ENCODE measurements at regions not wholly inside any gene's neighbourhood (a gene's known extent, or its start where the extent isn't known, plus 50 kb on each side); places are given as distances from the start of the nearest gene placed in this dataset.
"Not testable (repeated sequence)": the region's sequence is repeated elsewhere in the genome, so short reads cannot be mapped to it uniquely, and the experiment has no call there.

DNA sequence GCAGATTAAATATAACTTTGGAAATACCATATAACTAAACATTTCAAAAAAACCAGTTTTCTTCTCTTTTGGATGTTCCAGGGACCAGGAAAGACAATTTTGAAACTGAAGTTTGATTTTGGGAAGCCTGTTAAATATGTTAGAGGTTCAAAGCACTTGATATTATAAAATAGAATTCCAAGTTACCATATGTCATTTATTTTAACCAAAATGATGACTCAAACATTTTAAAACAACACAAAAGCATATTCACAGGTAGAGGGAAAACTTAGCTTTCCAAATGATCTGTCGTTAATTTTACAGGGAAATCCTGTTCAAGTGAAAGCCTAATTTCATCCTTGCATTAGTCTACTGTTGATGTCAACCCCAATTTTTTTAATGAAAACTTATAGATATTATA lies 575.3 kb upstream of the TPTE start:
- H3K27me3 Mint-ChIP-seq, H3K4me1 Mint-ChIP-seq, POLR2A ChIA-PET, ATAC-seq, DNase-seq, H3K27ac Mint-ChIP-seq, H3K4me3 Mint-ChIP-seq: not testable (repeated sequence)
- peaks cover 0 to 25% (median 0%) of the 10 kb centered on the region in 3 donors for H3K36me3 Mint-ChIP-seq
- H3K9me3 Mint-ChIP-seq, result peaks cover 17 to 79% (median 46%) of the 10 kb centered on the region in 9 donors

DNA sequence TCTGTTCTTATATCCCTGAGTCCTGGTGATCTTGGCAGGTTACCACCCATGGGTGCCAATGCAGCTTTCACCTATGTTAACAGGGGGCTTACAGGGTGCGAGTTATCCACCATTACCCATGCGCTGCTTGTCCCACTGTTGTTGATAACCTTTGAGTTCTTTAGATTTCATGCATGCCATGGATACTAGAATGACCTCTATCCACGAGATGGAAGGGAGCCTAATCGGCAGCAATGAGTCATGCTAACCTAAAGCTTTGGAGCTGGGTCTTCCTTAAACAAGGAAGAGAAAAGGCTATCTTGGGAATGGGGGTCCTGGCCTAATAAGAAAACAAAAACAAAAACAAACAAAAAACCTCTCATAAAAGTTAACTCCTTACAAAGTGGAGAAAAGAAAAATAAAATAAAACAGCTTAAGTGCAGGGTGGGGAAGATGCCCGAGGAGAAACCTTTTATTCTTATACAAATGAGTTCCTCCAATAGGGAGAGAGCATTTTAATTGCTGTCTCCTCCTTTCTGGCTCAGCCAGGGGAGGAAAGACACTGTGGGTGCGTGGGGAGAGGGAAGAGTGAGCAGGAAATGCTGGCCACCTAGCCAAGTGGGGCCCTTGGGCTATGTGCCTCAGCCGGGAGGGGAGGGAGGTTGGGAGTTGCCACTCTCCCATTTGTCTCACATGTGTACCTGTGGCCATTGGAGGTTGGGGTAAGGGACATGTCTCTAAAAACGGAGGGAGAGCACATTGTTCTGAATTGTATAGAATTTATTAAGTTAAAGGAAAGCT lies 571.7 kb upstream of the TPTE start:
- POLR2A ChIA-PET, H3K27me3 Mint-ChIP-seq, H3K27ac Mint-ChIP-seq, H3K4me3 Mint-ChIP-seq, H3K4me1 Mint-ChIP-seq, ATAC-seq: not testable (repeated sequence)
- peaks cover 16 to 73% (median 39%) of the 10 kb centered on the region in 9 donors for H3K9me3 Mint-ChIP-seq
- peak in 1 of 10 donors; percentile 62 for DNase-seq
- H3K36me3 Mint-ChIP-seq, result peaks cover 0 to 11% (median 0%) of the 10 kb centered on the region in 3 donors

DNA sequence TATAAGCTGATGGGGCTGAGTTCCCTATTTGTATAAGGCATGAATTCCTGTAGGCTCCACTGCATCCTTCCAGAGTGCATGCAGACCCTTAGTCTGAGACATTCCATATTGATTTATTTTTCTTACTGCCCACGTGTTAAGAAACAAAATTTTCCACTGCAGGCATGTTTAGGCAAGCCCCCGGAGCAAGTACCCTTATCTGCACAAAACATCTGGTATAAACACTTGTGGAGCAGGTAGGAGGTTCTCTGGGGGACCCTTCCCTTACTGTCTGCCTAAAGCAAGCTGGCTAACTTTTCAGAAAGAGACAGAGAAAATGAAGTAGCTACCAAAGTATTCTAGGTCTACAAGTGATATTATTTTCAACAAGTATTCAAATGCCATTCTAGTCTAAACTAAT lies 571.0 kb upstream of the TPTE start:
- H3K27me3 Mint-ChIP-seq, H3K4me3 Mint-ChIP-seq, DNase-seq, H3K27ac Mint-ChIP-seq, H3K4me1 Mint-ChIP-seq, ATAC-seq, POLR2A ChIA-PET: not testable (repeated sequence)
- Mint-ChIP-seq H3K36me3 (peaks cover 0 to 10% (median 0%) of the 10 kb centered on the region in 3 donors), H3K9me3 (peaks cover 15 to 66% (median 36%) of the 10 kb centered on the region in 9 donors)

DNA sequence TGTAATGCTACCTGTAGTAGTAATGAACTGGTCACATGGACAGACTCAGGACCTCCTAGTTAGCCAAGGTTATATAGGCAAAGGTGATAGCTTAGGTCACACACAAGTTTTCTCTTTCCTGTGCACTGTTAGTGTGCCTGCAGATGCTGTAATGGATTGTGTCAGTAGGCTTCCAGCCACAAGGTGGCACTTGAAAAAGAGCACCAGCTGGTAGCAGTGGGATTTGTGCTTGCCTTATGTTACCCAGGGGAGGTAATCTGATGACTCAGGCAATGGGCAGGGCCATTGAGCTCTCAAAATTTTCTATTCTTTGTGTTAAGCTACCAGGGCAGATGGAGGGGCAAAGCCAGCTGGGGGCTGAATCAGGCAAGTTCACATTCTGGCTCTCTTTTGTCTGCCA lies 562.6 kb upstream of the TPTE start:
- POLR2A ChIA-PET, H3K27me3 Mint-ChIP-seq, H3K27ac Mint-ChIP-seq, H3K4me1 Mint-ChIP-seq, H3K4me3 Mint-ChIP-seq, ATAC-seq, DNase-seq, H3K36me3 Mint-ChIP-seq: not testable (repeated sequence)
- peaks cover 3 to 19% (median 10%) of the 10 kb centered on the region in 9 donors for H3K9me3 Mint-ChIP-seq

DNA sequence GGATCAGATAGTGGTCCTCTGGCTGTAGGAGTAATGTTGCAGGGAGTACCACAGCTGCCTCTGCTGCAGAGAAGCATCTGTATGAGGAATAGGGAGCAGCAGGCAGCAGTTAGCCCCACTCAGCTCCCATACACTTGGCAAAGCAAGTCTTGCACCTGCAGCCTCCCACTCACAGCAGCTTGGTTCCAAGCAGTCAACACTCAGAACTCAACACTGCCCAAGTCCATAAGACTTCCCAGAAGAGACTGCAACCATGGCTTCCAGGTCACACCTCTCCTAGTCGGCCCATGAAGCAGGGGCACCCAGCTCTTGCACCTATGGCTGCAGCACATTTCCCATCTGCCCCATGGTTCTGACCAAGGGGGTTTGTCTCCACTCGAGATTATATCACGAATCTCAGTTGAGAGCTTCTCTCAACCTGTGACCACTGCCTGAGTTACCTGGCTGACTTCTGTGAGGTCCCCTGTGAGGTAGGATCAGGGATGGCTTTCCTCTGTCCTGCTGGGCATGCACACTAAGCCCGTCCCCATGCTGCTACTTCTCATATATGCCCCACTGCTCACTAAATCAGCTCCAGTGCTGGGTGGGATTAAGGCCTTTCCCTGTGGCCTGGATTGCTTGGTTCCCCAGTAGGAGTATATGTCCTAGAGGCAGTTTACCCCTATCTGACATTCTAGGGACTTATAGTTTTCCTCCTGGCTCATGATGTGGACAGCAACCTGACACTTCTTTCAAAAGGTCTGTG lies 562.0 kb upstream of the TPTE start:
- peaks cover 5 to 20% (median 11%) of the 10 kb centered on the region in 9 donors for H3K9me3 Mint-ChIP-seq
- H3K27ac Mint-ChIP-seq, POLR2A ChIA-PET, DNase-seq, H3K4me1 Mint-ChIP-seq, H3K4me3 Mint-ChIP-seq, H3K27me3 Mint-ChIP-seq, ATAC-seq, H3K36me3 Mint-ChIP-seq: not testable (repeated sequence)

DNA sequence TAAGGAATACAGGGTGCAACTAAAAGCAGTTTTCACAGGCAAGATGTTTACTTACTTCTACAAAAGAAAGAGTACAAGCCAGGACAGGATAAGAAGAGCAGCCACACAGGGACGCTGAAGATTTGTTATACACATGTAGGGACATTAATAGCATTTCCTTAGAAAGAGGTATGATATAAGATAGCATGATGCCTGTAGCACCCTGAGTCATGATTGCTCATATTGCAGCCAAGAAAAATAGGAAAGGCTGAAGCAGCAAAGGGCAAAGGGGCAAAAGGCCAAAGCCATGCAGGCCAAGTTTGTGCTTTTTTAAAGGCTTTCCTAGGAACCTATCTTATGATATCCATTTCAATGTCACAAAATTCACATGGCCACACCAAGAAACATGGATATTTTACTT lies 552.0 kb upstream of the TPTE start:
- ATAC-seq, DNase-seq, POLR2A ChIA-PET, H3K27me3 Mint-ChIP-seq, H3K4me3 Mint-ChIP-seq, H3K36me3 Mint-ChIP-seq, H3K27ac Mint-ChIP-seq, H3K4me1 Mint-ChIP-seq: not testable (repeated sequence)
- H3K9me3 Mint-ChIP-seq, result peaks cover 13 to 36% (median 20%) of the 10 kb centered on the region in 9 donors

DNA sequence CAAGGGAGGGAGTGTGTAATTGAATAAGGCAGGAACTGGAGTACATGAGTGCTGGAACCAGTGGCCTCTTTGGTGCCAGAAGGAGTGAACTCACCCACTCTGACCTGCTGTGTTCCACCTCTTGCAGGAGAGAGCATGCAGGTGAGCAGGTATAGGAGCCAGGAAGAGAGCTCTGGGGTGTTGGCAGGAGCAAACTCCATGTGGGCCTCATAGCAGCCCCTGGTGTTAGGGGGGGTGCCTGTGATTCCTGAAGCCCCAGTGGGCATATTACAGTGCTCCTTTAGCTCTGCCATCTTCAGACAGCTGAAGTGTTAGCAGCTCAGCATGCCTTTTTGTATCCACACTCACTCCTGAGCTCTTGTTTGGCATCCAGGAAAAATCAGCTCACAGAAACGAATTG lies 549.4 kb upstream of the TPTE start:
- H3K4me3 Mint-ChIP-seq, POLR2A ChIA-PET: not testable (repeated sequence)
- H3K9me3 Mint-ChIP-seq, result peaks cover 0 to 28% (median 12%) of the 10 kb centered on the region in 9 donors

DNA sequence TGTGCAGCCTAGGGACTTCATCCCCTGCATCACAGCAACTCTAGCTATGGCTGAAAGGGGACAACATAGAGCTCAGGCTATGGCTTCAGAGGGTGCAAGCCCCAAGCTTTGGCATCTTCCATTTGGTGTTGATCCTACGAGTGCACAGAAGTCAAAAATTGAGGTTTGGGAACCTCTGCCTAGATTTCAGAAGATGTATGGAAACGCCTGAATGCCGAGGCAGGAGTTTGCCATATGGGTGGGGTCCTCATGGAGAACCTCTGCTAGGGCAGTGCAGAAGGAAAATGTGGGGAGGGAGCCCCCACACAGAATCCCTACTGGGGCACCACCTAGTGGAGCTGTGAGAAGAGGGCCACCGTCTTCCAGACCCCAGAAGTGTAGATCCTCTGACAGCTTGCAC lies 543.0 kb upstream of the TPTE start:
- DNase-seq, result not testable (repeated sequence)

More for the DNA sequence above, 549.4 kb upstream of the TPTE start:
- not testable (repeated sequence) for ATAC-seq, H3K36me3 Mint-ChIP-seq, H3K27ac Mint-ChIP-seq, DNase-seq, H3K27me3 Mint-ChIP-seq, H3K4me1 Mint-ChIP-seq

DNA sequence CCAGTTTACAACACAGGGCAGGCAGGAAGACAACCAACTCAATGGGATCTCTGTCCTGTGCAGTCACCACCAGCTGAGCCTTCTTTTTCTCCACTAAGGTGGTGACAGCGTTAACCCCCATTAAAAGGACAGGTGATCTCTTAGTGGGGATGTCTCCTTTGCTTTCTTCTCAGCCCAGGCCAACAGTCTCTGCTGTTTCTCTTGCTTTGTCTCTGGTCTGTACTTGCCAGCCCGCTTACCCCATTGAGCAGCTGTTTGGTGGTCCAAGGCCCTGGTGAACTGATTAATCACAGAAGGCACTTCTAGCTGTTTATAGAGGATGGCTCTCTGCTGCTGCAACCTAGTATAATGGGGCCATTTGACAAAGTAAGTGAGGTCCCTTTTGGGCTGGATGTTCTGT lies 523.9 kb upstream of the TPTE start:
- not testable (repeated sequence) for H3K36me3 Mint-ChIP-seq, H3K27ac Mint-ChIP-seq, DNase-seq, H3K4me3 Mint-ChIP-seq, H3K27me3 Mint-ChIP-seq, H3K4me1 Mint-ChIP-seq, ATAC-seq
- POLR2A ChIA-PET, result interaction anchor here (0.6 kb wide), 1 partner anchor 486 kb away, joined by 5 read pairs; no protein-coding TSS in a partner anchor
- H3K9me3 Mint-ChIP-seq, result peaks cover 0 to 28% (median 16%) of the 10 kb centered on the region in 9 donors

More for the DNA sequence above, 543.0 kb upstream of the TPTE start:
- POLR2A ChIA-PET, H3K4me3 Mint-ChIP-seq, H3K4me1 Mint-ChIP-seq, H3K27me3 Mint-ChIP-seq, ATAC-seq, H3K27ac Mint-ChIP-seq, H3K36me3 Mint-ChIP-seq: not testable (repeated sequence)
- peaks cover 7 to 61% (median 27%) of the 10 kb centered on the region in 9 donors for H3K9me3 Mint-ChIP-seq

DNA sequence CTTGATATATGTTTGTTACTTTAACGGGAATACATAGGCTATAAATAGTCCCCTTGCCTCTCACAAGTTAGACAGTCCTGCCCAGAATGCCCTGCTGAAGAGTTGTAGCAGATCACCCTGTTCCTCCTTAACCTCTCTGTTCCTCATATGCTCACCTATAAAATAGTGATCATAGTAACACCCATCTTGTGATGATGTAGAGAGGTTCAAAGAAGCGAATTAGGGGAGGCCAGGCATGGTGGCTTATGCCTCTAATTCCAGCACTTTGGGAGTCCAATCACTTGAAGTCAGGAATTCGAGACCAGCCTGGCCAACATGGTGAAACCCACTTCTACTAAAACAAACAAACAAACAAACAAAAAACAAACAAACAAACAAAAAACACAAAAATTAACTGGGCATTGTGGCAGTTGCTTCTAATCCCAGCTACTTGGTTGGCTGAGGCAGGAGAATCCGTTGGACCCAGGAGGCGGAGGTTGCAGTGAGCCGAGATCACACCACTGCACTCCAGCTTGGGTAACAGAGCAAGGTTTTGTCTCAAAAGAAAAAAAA lies 518.5 kb upstream of the TPTE start:
- DNase-seq, H3K4me1 Mint-ChIP-seq, H3K4me3 Mint-ChIP-seq, ATAC-seq, H3K27ac Mint-ChIP-seq, H3K36me3 Mint-ChIP-seq, H3K27me3 Mint-ChIP-seq, POLR2A ChIA-PET: not testable (repeated sequence)
- H3K9me3 Mint-ChIP-seq, result peaks cover 0 to 47% (median 28%) of the 10 kb centered on the region in 9 donors

DNA sequence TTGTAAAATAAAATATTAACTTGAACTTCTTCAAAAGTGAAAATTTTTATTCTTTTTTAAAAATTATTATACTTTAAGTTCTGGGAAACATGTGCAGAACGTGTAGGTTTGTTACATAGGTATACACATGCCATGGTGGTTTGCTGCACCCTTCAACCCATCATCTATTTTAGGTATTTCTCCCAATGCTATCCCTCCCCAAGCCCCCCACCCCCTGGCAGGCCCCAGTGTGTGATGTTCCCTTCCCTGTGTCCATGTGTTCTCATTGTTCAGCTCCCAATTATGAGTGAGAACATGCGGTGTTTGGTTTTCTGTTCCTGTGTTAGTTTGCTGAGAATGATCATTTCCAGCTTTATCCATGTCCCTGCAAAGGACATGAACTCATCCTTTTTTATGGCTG lies 515.6 kb upstream of the TPTE start:
- H3K27me3 Mint-ChIP-seq, DNase-seq, POLR2A ChIA-PET, H3K4me1 Mint-ChIP-seq, H3K4me3 Mint-ChIP-seq, H3K36me3 Mint-ChIP-seq, H3K27ac Mint-ChIP-seq, ATAC-seq: not testable (repeated sequence)
- peaks cover 0 to 43% (median 22%) of the 10 kb centered on the region in 9 donors for H3K9me3 Mint-ChIP-seq

DNA sequence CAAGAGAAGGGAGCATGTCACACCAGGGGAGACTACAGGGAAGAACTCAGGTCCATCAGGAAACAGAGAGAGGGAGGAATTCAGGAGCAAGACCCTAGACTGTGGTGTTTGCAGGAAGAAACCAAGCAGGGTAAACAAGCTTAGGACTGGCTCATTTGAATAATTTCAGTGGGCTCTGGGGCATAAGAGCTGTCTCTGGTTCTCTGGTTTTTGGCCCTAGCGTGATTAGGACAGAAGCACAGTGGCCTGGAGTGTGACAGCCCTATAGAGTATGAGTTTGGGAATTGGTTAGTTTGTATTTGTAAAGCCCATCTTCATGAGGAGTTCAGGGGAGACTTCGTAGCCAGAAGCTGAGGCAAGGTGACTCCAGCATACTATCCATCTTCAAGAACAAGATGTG lies 504.4 kb upstream of the TPTE start:
- POLR2A ChIA-PET, H3K27me3 Mint-ChIP-seq, DNase-seq, ATAC-seq, H3K4me3 Mint-ChIP-seq, H3K27ac Mint-ChIP-seq, H3K4me1 Mint-ChIP-seq: not testable (repeated sequence)
- peaks cover 0 to 23% (median 15%) of the 10 kb centered on the region in 9 donors for H3K9me3 Mint-ChIP-seq
- H3K36me3 Mint-ChIP-seq, result peaks cover 0 to 10% (median 0%) of the 10 kb centered on the region in 3 donors

DNA sequence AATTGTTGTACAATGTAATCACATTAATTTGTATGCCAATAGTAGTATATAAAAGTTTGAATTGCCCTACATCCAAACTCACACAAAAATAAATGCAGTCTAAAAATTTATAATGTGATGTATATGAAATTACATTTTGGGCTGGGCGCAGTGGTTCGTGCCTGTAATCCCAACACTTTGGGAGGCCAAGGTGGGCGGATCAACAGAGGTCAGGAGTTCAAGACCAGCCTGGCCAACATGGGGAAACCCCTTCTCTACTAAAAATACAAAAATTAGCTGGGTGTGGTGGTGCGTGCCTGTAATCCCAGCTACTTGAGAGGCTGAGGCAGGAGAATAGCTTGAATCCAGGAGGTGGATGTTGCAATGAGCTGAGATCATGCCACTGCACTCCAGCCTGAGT lies 503.6 kb upstream of the TPTE start:
- ATAC-seq, POLR2A ChIA-PET, H3K4me3 Mint-ChIP-seq, DNase-seq, H3K4me1 Mint-ChIP-seq, H3K27ac Mint-ChIP-seq, H3K27me3 Mint-ChIP-seq: not testable (repeated sequence)
- Mint-ChIP-seq H3K9me3 (peaks cover 0 to 19% (median 13%) of the 10 kb centered on the region in 9 donors), H3K36me3 (peaks cover 0 to 10% (median 0%) of the 10 kb centered on the region in 3 donors)

All from naive thymus-derived CD8-positive, alpha-beta T cell (primary cell).